Thoracic aorta (tissue), 2 donors: ENCODE measurements at regions not wholly inside any gene's neighbourhood (a gene's known extent, or its start where the extent isn't known, plus 50 kb on each side); places are given as distances from the start of the nearest gene placed in this dataset.

Experiments
- ATAC-seq: fragments of 150-250 bp; one replicate; pipeline ENCODE4 v1.8.0; 2017; ENCODE audit warnings: low read depth; ENCODE audit not compliant: insufficient number of reproducible peaks, low FRiP score
- DNase-seq: peaks from one replicate; pipeline ENCODE4 v3.0.0-alpha.2; 2020; ENCODE audit warnings: low spot score
- H3K27ac ChIP-seq, 2 donors: fragments of 200-600 bp; sonication (generic); 1 replicate in 1 of 2; 2 replicates in 1 of 2; pipeline ENCODE4 v1.5.1; 2016; ENCODE audit warnings: mild to moderate bottlenecking in 2 of 2, moderate library complexity in 2 of 2
- H3K27me3 ChIP-seq: fragments of 200-600 bp; sonication (generic); replicated peaks from 2 replicates; pipeline ENCODE4 v1.6.0; 2016; ENCODE audit warnings: mild to moderate bottlenecking; ENCODE audit not compliant: insufficient read depth
- H3K36me3 ChIP-seq: fragments of 200-600 bp; sonication (generic); one replicate; pipeline ENCODE4 v1.5.1; 2016
- H3K4me1 ChIP-seq, 2 donors: fragments of 200-600 bp; sonication (generic); 1 replicate in 1 of 2; 2 replicates in 1 of 2; pipeline versions ENCODE4 v1.5.1 to v1.6.0; 2016; ENCODE audit warnings: low read depth in 2 of 2, mild to moderate bottlenecking in 1 of 2; ENCODE audit not compliant: control insufficient read depth in 1 of 2
- H3K4me3 ChIP-seq: fragments of 200-600 bp; sonication (generic); 2 replicates; pipeline ENCODE4 v1.5.1; 2016; ENCODE audit warnings: mild to moderate bottlenecking
- H3K9me3 ChIP-seq: fragments of 200-600 bp; sonication (generic); 2 replicates; pipeline ENCODE4 v1.5.1; 2016
- CTCF ChIP-seq: fragments of 200-600 bp; sonication (generic); IDR thresholded peaks from one replicate; pipeline ENCODE4 v1.5.1; 2019; ENCODE audit warnings: antibody characterized with exemption

- Histone ChIP-seq H3K9me3 (no peaks in the 10 kb centered on the region), H3K36me3 (no peaks in the 10 kb centered on the region), H3K27me3 (no peaks in the 10 kb centered on the region), H3K4me1 (peaks cover 0 to 7% of the 10 kb centered on the region in 2 donors), H3K4me3 (no peak overlapping the region), H3K27ac (no peak overlapping the region)
- no peak for TF ChIP-seq CTCF
- ATAC-seq (no peak), DNase-seq (no peak)
Measured at GRCh38 chr3:69568458-69568857, 170.8 kb upstream of the MITF start.

GRCh38 chr3:69567710-69568052 is 171.6 kb upstream of the MITF start:
- Histone ChIP-seq H3K27me3 (no peaks in the 10 kb centered on the region), H3K9me3 (no peaks in the 10 kb centered on the region), H3K27ac (no peak overlapping the region), H3K4me1 (peaks cover 0 to 7% of the 10 kb centered on the region in 2 donors), H3K36me3 (no peaks in the 10 kb centered on the region), H3K4me3 (no peak overlapping the region)
- no peak for TF ChIP-seq CTCF
- no peak for DNase-seq
- ATAC-seq: no peak

GRCh38 chr3:69567023-69567709 is 172.1 kb upstream of the MITF start:
- no peak for ATAC-seq
- no peak for DNase-seq

GRCh38 chr3:69566275-69566674 is 173.0 kb upstream of the MITF start:
- Histone ChIP-seq H3K27ac (no peak overlapping the region), H3K36me3 (no peaks in the 10 kb centered on the region), H3K9me3 (no peaks in the 10 kb centered on the region), H3K27me3 (no peaks in the 10 kb centered on the region), H3K4me1 (peaks cover 0 to 7% of the 10 kb centered on the region in 2 donors), H3K4me3 (no peak overlapping the region)
- no peak for TF ChIP-seq CTCF
- ATAC-seq (no peak), DNase-seq (no peak)

More at GRCh38 chr3:69567023-69567709, 172.1 kb upstream of the MITF start:
- H3K4me3 ChIP-seq: no peak overlapping the region
- TF ChIP-seq CTCF: no peak
- no peaks in the 10 kb centered on the region for H3K36me3 ChIP-seq
- no peaks in the 10 kb centered on the region for H3K9me3 ChIP-seq
- H3K4me1 ChIP-seq: peaks cover 0 to 7% of the 10 kb centered on the region in 2 donors
- no peak overlapping the region for H3K27ac ChIP-seq
- H3K27me3 ChIP-seq: no peaks in the 10 kb centered on the region

- no peaks in the 10 kb centered on the region for H3K36me3 ChIP-seq
- TF ChIP-seq CTCF: no peak
- no peak overlapping the region for H3K4me3 ChIP-seq
- no peaks in the 10 kb centered on the region for H3K9me3 ChIP-seq
- DNase-seq: no peak
- no peaks in the 10 kb centered on the region for H3K27me3 ChIP-seq
- no peak overlapping the region for H3K27ac ChIP-seq
- ATAC-seq: no peak
- peaks cover 0 to 7% of the 10 kb centered on the region in 2 donors for H3K4me1 ChIP-seq
Measured at GRCh38 chr3:69565316-69565715, 173.9 kb upstream of the MITF start.
